PC-3 (cell line): ENCODE measurements at regions not wholly inside any gene's neighbourhood (a gene's known extent, or its start where the extent isn't known, plus 50 kb on each side); places are given as distances from the start of the nearest gene placed in this dataset.
A peak's percentile ranks its signal among the peaks of the same experiment; 100 is the strongest.

Experiments
- ATAC-seq: fragments of 200-7000 bp; cut with Tn5 transposase; 2 replicates; pipeline ENCODE4 v1.9.1; 2020; ENCODE audit warnings: mild to moderate bottlenecking, moderate library complexity
- BruUV-seq: library from RNA; stranded (reverse); fragments of 400-500 nt; replicated peaks from 2 replicates; lab custom pipeline; 2021; lab: Mats Ljungman, UMichigan
- CTCF ChIA-PET: fragments of 300-600 bp; sonication (Branson Sonifier 250); formaldehyde crosslinking; loops from one replicate; lab custom pipeline; 2022; ENCODE audit warnings: antibody characterized with exemption; lab: Charles Lee
- POLR2A ChIA-PET: fragments of 300-600 bp; sonication (Branson Sonifier 250); formaldehyde crosslinking; loops from one replicate; lab custom pipeline; 2022; ENCODE audit warnings: antibody characterized with exemption; ENCODE audit not compliant: unreplicated experiment; lab: Charles Lee
- DNase-seq: peaks from one replicate; pipeline ENCODE4 v3.0.0-alpha.2; 2015
- H2AFZ ChIP-seq: fragments of 300-600 bp; sonication (generic); 2 replicates; pipeline ENCODE4 v1.6.0; 2016; ENCODE audit warnings: antibody characterized with exemption, low read length
- H3F3A ChIP-seq: fragments of 300-600 bp; sonication (generic); one replicate; pipeline ENCODE4 v1.6.0; 2017; ENCODE audit warnings: antibody characterized with exemption, low read length, control low read depth, mild to moderate bottlenecking; ENCODE audit not compliant: unreplicated experiment
- H3K27ac ChIP-seq: fragments of 300-600 bp; sonication (generic); 2 replicates; pipeline ENCODE4 v1.5.1; 2016; ENCODE audit warnings: mild to moderate bottlenecking, low read length
- H3K27me3 ChIP-seq: fragments of 300-600 bp; sonication (generic); 2 replicates; pipeline ENCODE4 v1.6.1; 2016; ENCODE audit warnings: low read length, mixed read lengths
- H3K36me3 ChIP-seq: fragments of 300-600 bp; sonication (generic); 2 replicates; pipeline ENCODE4 v1.6.1; 2016; ENCODE audit warnings: low read depth, mixed run types, low read length, mixed read lengths
- H3K4me1 ChIP-seq: fragments of 300-600 bp; sonication (generic); 2 replicates; pipeline ENCODE4 v1.5.1; 2016; ENCODE audit warnings: low read length; ENCODE audit not compliant: insufficient read depth
- H3K4me2 ChIP-seq: fragments of 300-600 bp; sonication (generic); 2 replicates; pipeline ENCODE4 v1.6.0; 2016; ENCODE audit warnings: low read length
- H3K4me3 ChIP-seq: fragments of 300-600 bp; sonication (generic); 2 replicates; pipeline ENCODE4 v1.5.1; 2016; ENCODE audit warnings: mild to moderate bottlenecking, low read length, mixed read lengths
- H3K79me2 ChIP-seq: fragments of 300-600 bp; sonication (generic); 2 replicates; pipeline ENCODE4 v1.6.1; 2017; ENCODE audit warnings: low read length, mixed read lengths
- H3K9ac ChIP-seq: fragments of 300-600 bp; sonication (generic); 2 replicates; pipeline ENCODE4 v1.6.0; 2016; ENCODE audit warnings: mild to moderate bottlenecking, low read length
- H3K9me2 ChIP-seq: fragments of 300-600 bp; sonication (generic); replicated peaks from 2 replicates; pipeline ENCODE4 v1.6.1; 2016; ENCODE audit warnings: mixed run types, low read length, mixed read lengths
- H3K9me3 ChIP-seq: fragments of 300-600 bp; sonication (generic); 2 replicates; pipeline ENCODE4 v1.6.1; 2016; ENCODE audit warnings: low read length, mixed read lengths
- H4K20me1 ChIP-seq: fragments of 300-600 bp; sonication (generic); 2 replicates; pipeline ENCODE4 v1.6.1; 2016; ENCODE audit warnings: low read length, mixed read lengths
- EZH2 ChIP-seq: fragments of 300-600 bp; sonication (generic); IDR thresholded peaks from one replicate; pipeline ENCODE4 v1.6.1; 2017; ENCODE audit warnings: antibody characterized with exemption, mild to moderate bottlenecking, low read length; ENCODE audit not compliant: unreplicated experiment
- EZH2phosphoT487 ChIP-seq: fragments of 300-600 bp; sonication (generic); IDR thresholded peaks from 2 replicates; pipeline ENCODE4 v1.6.1; 2018; ENCODE audit warnings: mild to moderate bottlenecking, antibody characterized with exemption, low read length, borderline replicate concordance
- intact Hi-C: fragments of 100-400 bp; cut with micrococcal nuclease; formaldehyde crosslinking; loops from 2 replicates; pipeline ENCODE4 v1.9.0; 2023
- TF ChIP-seq, protein P1 (sequence below): fragments of 300-600 bp; sonication (generic); conservative IDR thresholded peaks from 2 replicates; pipeline ENCODE4 v1.5.1; 2017; ENCODE audit warnings: antibody characterized with exemption, low read depth, mild to moderate bottlenecking, low read length

DNA sequence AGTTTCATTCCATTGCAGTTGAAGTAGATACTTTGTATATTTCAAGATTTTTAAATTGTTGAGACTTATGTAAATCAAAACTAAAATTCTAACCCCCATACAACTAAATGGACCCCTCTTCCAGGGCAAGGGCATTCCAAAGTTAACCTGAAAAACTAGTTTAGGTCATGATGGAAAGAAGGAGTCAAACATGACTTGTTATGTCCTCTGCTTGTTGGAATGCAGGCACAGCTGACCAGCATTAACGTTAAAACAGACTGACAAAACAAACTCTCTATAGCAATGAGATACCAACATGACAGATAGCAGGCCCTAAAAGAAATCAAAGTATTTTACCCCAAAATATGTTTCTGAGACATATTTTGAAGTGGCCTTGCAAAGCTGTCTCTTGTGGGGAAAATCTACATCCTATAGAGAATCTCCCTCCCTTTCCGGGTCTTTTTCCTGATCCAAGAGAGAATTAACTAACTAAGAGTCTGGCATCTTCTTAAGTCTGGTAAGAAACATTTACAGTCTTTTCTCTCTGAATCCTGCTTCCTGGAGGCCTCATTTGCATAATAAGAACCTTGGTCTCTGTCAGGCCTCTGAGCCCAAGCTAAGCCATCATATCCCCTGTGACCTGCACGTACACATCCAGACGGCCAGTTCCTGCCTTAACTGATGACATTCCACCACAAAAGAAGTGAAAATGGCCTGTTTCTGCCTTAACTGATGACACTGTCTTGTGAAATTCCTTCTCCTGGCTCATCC is 124.3 kb upstream of the ATXN1 start:
- no peak for DNase-seq
- Histone ChIP-seq H3K9ac (no peak overlapping the region), H3K36me3 (no peaks in the 10 kb centered on the region), H3K9me2 (no peaks in the 10 kb centered on the region), H3K27ac (no peak overlapping the region), H3K9me3 (no peaks in the 10 kb centered on the region), H2AFZ (no peak overlapping the region), H3K27me3 (no peaks in the 10 kb centered on the region), H3K4me3 (no peak overlapping the region), H3K4me1 (no peaks in the 10 kb centered on the region; the same call in 1 of the 2 replicates), H4K20me1 (no peaks in the 10 kb centered on the region), H3K79me2 (no peaks in the 10 kb centered on the region), H3F3A (no peaks in the 10 kb centered on the region), H3K4me2 (no peak overlapping the region)
- no TSS peak for BruUV-seq
- CTCF ChIA-PET, result no interaction called here
- intact Hi-C loops, result no loop called here
- TF ChIP-seq EZH2 (no peak), EZH2phosphoT487 (no peak)
- TF ChIP-seq, protein P1, sequence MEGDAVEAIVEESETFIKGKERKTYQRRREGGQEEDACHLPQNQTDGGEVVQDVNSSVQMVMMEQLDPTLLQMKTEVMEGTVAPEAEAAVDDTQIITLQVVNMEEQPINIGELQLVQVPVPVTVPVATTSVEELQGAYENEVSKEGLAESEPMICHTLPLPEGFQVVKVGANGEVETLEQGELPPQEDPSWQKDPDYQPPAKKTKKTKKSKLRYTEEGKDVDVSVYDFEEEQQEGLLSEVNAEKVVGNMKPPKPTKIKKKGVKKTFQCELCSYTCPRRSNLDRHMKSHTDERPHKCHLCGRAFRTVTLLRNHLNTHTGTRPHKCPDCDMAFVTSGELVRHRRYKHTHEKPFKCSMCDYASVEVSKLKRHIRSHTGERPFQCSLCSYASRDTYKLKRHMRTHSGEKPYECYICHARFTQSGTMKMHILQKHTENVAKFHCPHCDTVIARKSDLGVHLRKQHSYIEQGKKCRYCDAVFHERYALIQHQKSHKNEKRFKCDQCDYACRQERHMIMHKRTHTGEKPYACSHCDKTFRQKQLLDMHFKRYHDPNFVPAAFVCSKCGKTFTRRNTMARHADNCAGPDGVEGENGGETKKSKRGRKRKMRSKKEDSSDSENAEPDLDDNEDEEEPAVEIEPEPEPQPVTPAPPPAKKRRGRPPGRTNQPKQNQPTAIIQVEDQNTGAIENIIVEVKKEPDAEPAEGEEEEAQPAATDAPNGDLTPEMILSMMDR, result no peak
- no peak for ATAC-seq
- POLR2A ChIA-PET, result no interaction called here

DNA sequence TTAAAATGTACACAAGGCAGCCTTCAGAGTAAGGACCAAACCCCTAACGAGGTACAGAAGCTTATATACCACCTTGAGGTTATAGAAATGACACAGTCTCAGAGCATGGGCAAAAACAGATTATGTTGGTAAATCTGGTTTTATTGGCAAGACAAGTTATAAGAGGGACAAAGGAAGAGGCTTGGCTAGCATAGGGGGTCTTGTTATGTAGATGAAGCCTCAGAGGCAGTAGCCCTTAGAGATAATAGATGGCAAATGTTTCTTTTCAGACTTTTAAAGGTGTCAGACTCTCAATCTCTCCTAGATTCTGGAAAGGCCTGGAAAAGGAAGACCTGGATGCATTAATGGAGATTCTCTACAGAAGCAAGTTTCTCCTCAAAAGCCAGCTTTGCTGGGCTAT is 123.3 kb upstream of the ATXN1 start:
- Histone ChIP-seq H3K36me3 (no peaks in the 10 kb centered on the region), H2AFZ (no peak overlapping the region), H3K9ac (no peak overlapping the region), H3K9me3 (no peaks in the 10 kb centered on the region), H3K4me2 (no peak overlapping the region), H3K27ac (no peak overlapping the region), H3K79me2 (no peaks in the 10 kb centered on the region), H3F3A (no peaks in the 10 kb centered on the region), H3K4me1 (no peaks in the 10 kb centered on the region; the same call in 1 of the 2 replicates), H4K20me1 (no peaks in the 10 kb centered on the region), H3K27me3 (no peaks in the 10 kb centered on the region), H3K9me2 (no peaks in the 10 kb centered on the region), H3K4me3 (no peak overlapping the region)
- intact Hi-C loops, result no loop called here
- no peak for TF ChIP-seq EZH2phosphoT487
- no peak for TF ChIP-seq EZH2
- TF ChIP-seq, protein P1, result no peak
- BruUV-seq, result no TSS peak
- ATAC-seq (no peak), DNase-seq (no peak)
- ChIA-PET CTCF (no interaction called here), POLR2A (no interaction called here)

DNA sequence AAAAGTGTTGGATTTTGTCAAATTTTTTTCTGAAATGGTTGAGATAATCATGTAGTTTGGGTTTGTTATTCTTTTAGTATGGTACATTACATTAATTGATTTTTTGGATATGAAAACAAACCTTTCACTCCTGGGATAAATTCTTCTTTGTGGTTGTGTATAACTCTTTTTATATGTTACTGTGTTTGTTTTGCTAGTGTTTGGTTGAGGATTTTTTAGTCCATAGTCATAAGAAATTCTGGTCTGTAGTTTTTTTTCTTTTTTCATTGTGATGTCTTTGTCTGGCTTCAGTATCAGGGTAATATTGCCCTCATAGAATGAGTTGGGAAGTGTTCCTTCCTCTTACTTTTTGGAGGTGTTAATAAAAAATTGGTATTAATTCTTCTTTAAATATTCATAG is 122.2 kb upstream of the ATXN1 start:
- Histone ChIP-seq H3K9me3 (no peaks in the 10 kb centered on the region), H3K4me2 (no peak overlapping the region), H3K4me3 (no peak overlapping the region), H4K20me1 (no peaks in the 10 kb centered on the region), H3K27ac (no peak overlapping the region), H3K9me2 (no peaks in the 10 kb centered on the region), H3K36me3 (no peaks in the 10 kb centered on the region), H3K9ac (no peak overlapping the region), H3F3A (no peaks in the 10 kb centered on the region), H2AFZ (no peak overlapping the region), H3K27me3 (no peaks in the 10 kb centered on the region), H3K4me1 (no peaks in the 10 kb centered on the region), H3K79me2 (no peaks in the 10 kb centered on the region)
- ChIA-PET POLR2A (no interaction called here), CTCF (no interaction called here)
- intact Hi-C loops, result no loop called here
- no TSS peak for BruUV-seq
- no peak for DNase-seq
- TF ChIP-seq EZH2phosphoT487, result no peak
- TF ChIP-seq, protein P1, result no peak
- TF ChIP-seq EZH2, result no peak
- ATAC-seq, result peak; percentile 43
